Testis (tissue), 2 donors: ENCODE measurements at regions not wholly inside any gene's neighbourhood (a gene's known extent, or its start where the extent isn't known, plus 50 kb on each side); places are given as distances from the start of the nearest gene placed in this dataset.
"Not testable (repeated sequence)": the region's sequence is repeated elsewhere in the genome, so short reads cannot be mapped to it uniquely, and the experiment has no call there.

ENCODE experiments used
- DNase-seq: peaks from one replicate; pipeline ENCODE4 v3.0.0-alpha.2; 2019
- H3K27ac ChIP-seq, 2 donors: fragments of 200-600 bp; sonication (generic); one replicate each; pipeline ENCODE4 v1.5.1; 2019
- H3K27me3 ChIP-seq: fragments of 200-600 bp; sonication (generic); one replicate; pipeline ENCODE4 v1.5.1; 2019
- H3K36me3 ChIP-seq: fragments of 200-600 bp; sonication (generic); one replicate; pipeline ENCODE4 v1.5.1; 2017; ENCODE audit warnings: low read depth; ENCODE audit errors: missing control alignments
- H3K4me1 ChIP-seq: fragments of 200-600 bp; sonication (generic); one replicate; pipeline ENCODE4 v1.5.1; 2019
- H3K4me3 ChIP-seq, 2 donors: fragments of 200-600 bp; sonication (generic); one replicate each; pipeline ENCODE4 v1.5.1; 2017 to 2019
- H3K9me3 ChIP-seq: fragments of 200-600 bp; sonication (generic); one replicate; pipeline ENCODE4 v1.5.1; 2017
- CTCF ChIP-seq, 3 experiments: fragments of 450-650 bp in 2 of 3; fragments of 200-600 bp in 1 of 3; sonication (generic) in 1 of 3; IDR thresholded peaks; one replicate each; pipeline ENCODE4 v1.5.1; 2016 to 2019; ENCODE audit warnings: antibody characterized with exemption in 3 of 3, mild to moderate bottlenecking in 2 of 3, moderate library complexity in 1 of 3
- POLR2A ChIP-seq: fragments of 450-650 bp; IDR thresholded peaks from one replicate; pipeline ENCODE4 v1.6.1; 2017; ENCODE audit warnings: antibody characterized with exemption, mild to moderate bottlenecking, moderate library complexity
- WGBS, 2 donors: methylation state at CpG; one replicate each; pipeline ENCODE4 v1.1.5; 2018; 5-methylcytosine and 5-hydroxymethylcytosine counted together
- intact Hi-C: fragments of 100-400 bp; cut with DNase I; formaldehyde crosslinking; loops from one replicate; pipeline ENCODE4 v1.15.1; 2023; ENCODE audit warnings: low total_unique reads

- H3K9me3 ChIP-seq, result no peaks in the 10 kb centered on the region
- no peak for TF ChIP-seq CTCF (IDR thresholded peaks at IDR 0.05)
- no peak for TF ChIP-seq POLR2A
- H3K4me3 ChIP-seq, result no peak overlapping the region
- 63 to 69% methylated on average over 2 of the region's 2 CpGs for WGBS, 2 donors
- intact Hi-C loops, result no loop called here
- no peak for DNase-seq
- H3K36me3 ChIP-seq, result no peaks in the 10 kb centered on the region
- H3K27me3 ChIP-seq, result no peaks in the 10 kb centered on the region
- H3K27ac ChIP-seq, result no peak overlapping the region
- H3K4me1 ChIP-seq, result no peaks in the 10 kb centered on the region
Observed at GRCh38 chr3:70620367-70620766, 307.9 kb upstream of the MDFIC2 start.

GRCh38 chr3:70618151-70618550, 305.7 kb upstream of the MDFIC2 start:
- intact Hi-C loops, result no loop called here
- Histone ChIP-seq H3K9me3 (no peaks in the 10 kb centered on the region), H3K27ac (no peak overlapping the region), H3K4me3 (no peak overlapping the region), H3K27me3 (no peaks in the 10 kb centered on the region), H3K36me3 (no peaks in the 10 kb centered on the region), H3K4me1 (no peaks in the 10 kb centered on the region)
- TF ChIP-seq CTCF (IDR thresholded peaks at IDR 0.05) (no peak), POLR2A (no peak)
- WGBS, 2 donors, result 93 to 98% methylated on average over 1 of the region's 1 CpG
- DNase-seq, result no peak

GRCh38 chr3:70617349-70617748, 304.9 kb upstream of the MDFIC2 start:
- 75 to 83% methylated on average over 13 to 14 of the region's 14 CpGs for WGBS, 2 donors
- H3K4me1 ChIP-seq, H3K4me3 ChIP-seq, H3K27me3 ChIP-seq, H3K27ac ChIP-seq, H3K9me3 ChIP-seq, H3K36me3 ChIP-seq, intact Hi-C loops, DNase-seq: not testable (repeated sequence)

- Histone ChIP-seq H3K9me3 (no peaks in the 10 kb centered on the region), H3K27me3 (no peaks in the 10 kb centered on the region), H3K27ac (no peak overlapping the region), H3K36me3 (no peaks in the 10 kb centered on the region), H3K4me1 (no peaks in the 10 kb centered on the region), H3K4me3 (no peak overlapping the region)
- 39 to 52% methylated on average over 1 of the region's 1 CpG for WGBS, 2 donors
- no peak for DNase-seq
- TF ChIP-seq CTCF (IDR thresholded peaks at IDR 0.05) (no peak), POLR2A (no peak)
- intact Hi-C loops, result no loop called here
Observed at GRCh38 chr3:70615286-70615685, 302.8 kb upstream of the MDFIC2 start.

- intact Hi-C loops, result no loop called here
- Histone ChIP-seq H3K4me1 (no peaks in the 10 kb centered on the region), H3K4me3 (no peak overlapping the region), H3K9me3 (no peaks in the 10 kb centered on the region), H3K27me3 (no peaks in the 10 kb centered on the region), H3K27ac (no peak overlapping the region), H3K36me3 (no peaks in the 10 kb centered on the region)
- DNase-seq, result no peak
- TF ChIP-seq POLR2A (no peak), CTCF (IDR thresholded peaks at IDR 0.05) (no peak)
- WGBS, 2 donors, result 83 to 86% methylated on average over 6 of the region's 6 CpGs
Observed at GRCh38 chr3:70614111-70614510, 301.7 kb upstream of the MDFIC2 start.
